Esophagus muscularis mucosa (tissue), 4 donors: ENCODE measurements at regions not wholly inside any gene's neighbourhood (a gene's known extent, or its start where the extent isn't known, plus 50 kb on each side); places are given as distances from the start of the nearest gene placed in this dataset.
A peak's percentile ranks its signal among the peaks of the same experiment; 100 is the strongest.
"Not testable (repeated sequence)": the region's sequence is repeated elsewhere in the genome, so short reads cannot be mapped to it uniquely, and the experiment has no call there.

Experiments used
- DNase-seq: peaks from one replicate; pipeline ENCODE4 v3.0.0-alpha.2; 2017; ENCODE audit errors: extremely low spot score
- H3K27ac ChIP-seq, 4 donors: fragments of 200-600 bp; sonication (generic); replicated peaks in 1 of 4; 1 replicate in 3 of 4; 2 replicates in 1 of 4; pipeline ENCODE4 v1.5.1; 2016 to 2019; ENCODE audit warnings: mild to moderate bottlenecking in 1 of 4
- H3K27me3 ChIP-seq, 4 donors: fragments of 200-600 bp; sonication (generic); one replicate each; pipeline versions ENCODE4 v1.5.1 to v1.6.0; 2016 to 2019
- H3K36me3 ChIP-seq, 4 donors: fragments of 200-600 bp; sonication (generic); one replicate each; pipeline ENCODE4 v1.5.1; 2016 to 2019
- H3K4me1 ChIP-seq, 4 donors: fragments of 200-600 bp; sonication (generic); one replicate each; pipeline ENCODE4 v1.5.1; 2016 to 2019
- H3K4me3 ChIP-seq, 4 donors: fragments of 200-600 bp; sonication (generic); 1 replicate in 2 of 4; 2 replicates in 2 of 4; pipeline ENCODE4 v1.5.1; 2016 to 2019; ENCODE audit warnings: mild to moderate bottlenecking in 4 of 4, moderate library complexity in 1 of 4
- H3K9me3 ChIP-seq, 4 donors: fragments of 200-600 bp; sonication (generic); 1 replicate in 3 of 4; 2 replicates in 1 of 4; pipeline ENCODE4 v1.5.1; 2016 to 2019
- EP300 ChIP-seq: sonication (generic); formaldehyde crosslinking; IDR thresholded peaks from one replicate; pipeline ENCODE4 v1.6.1; 2017; ENCODE audit warnings: antibody characterized with exemption
- POLR2A ChIP-seq: fragments of 450-650 bp; IDR thresholded peaks from one replicate; pipeline ENCODE4 v1.6.1; 2017; ENCODE audit warnings: antibody characterized with exemption, moderate library complexity, mild to moderate bottlenecking, low read depth
- POLR2AphosphoS5 ChIP-seq, 2 donors: sonication (generic); formaldehyde crosslinking; IDR thresholded peaks; one replicate each; pipeline ENCODE4 v1.6.1; 2017; ENCODE audit warnings: antibody characterized with exemption in 2 of 2
- WGBS: methylation state at CpG from one replicate; pipeline ENCODE4 v1.1.5; 2018; 5-methylcytosine and 5-hydroxymethylcytosine counted together
- intact Hi-C: fragments of 100-400 bp; cut with DNase I; formaldehyde crosslinking; loops from one replicate; pipeline ENCODE4 v1.15.1; 2023
- TF ChIP-seq, protein P1 (sequence below), 3 experiments: fragments of 200-600 bp in 2 of 3; fragments of 450-650 bp in 1 of 3; sonication (generic) in 2 of 3; IDR thresholded peaks; one replicate each; pipeline ENCODE4 v1.5.1; 2017 to 2019; ENCODE audit warnings: antibody characterized with exemption in 3 of 3, mild to moderate bottlenecking in 2 of 3, moderate library complexity in 1 of 3

GRCh38 chr7:106713452-106713851, 52.5 kb upstream of the CCDC71L start:
- 75% methylated on average over 1 of the region's 1 CpG for WGBS

DNA sequence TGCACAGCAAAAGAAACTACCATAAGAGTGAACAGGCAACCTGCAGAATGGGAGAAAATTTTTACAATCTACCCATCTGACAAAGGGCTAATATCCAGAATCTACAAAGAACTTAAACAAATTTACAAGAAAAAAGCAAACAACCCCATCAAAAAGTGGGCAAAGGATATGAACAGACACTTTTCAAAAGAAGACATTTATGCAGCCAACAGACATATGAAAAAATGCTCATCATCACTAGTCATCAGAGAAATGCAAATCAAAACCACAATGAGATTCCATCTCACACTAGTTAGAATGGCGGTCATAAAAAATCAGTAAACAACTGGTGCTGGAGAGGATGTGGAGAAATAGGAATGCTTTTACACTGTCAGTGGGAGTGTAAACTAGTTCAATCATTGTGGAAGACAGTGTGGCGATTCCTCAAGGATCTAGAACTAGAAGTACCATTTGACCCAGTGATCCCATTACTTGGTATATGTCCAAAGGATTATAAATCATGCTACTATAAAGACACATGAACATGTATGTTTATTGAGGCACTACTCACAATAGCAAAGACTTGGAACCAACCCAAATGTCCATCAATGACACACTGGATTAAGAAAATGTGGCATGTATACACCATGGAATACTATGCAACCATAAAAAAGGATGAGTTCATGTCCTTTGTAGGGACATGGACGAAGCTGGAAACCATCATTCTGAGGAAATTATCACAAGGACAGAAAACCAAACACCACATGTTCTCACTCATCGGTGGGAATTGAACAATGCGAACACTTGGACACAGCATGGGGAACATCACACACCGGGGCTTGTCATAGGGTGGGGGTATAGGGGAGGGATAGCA, 53.9 kb upstream of the CCDC71L start:
- H3K9me3 ChIP-seq, H3K36me3 ChIP-seq, H3K27me3 ChIP-seq, DNase-seq, H3K27ac ChIP-seq, H3K4me3 ChIP-seq, intact Hi-C loops: not testable (repeated sequence)
- H3K4me1 ChIP-seq: peaks cover 0 to 15% (median 5%) of the 10 kb centered on the region in 4 donors
- 94% methylated on average over 6 of the region's 6 CpGs for WGBS

More at GRCh38 chr7:106713452-106713851, 52.5 kb upstream of the CCDC71L start:
- H3K27me3 ChIP-seq, H3K27ac ChIP-seq, H3K36me3 ChIP-seq, H3K4me3 ChIP-seq, DNase-seq, intact Hi-C loops, H3K9me3 ChIP-seq: not testable (repeated sequence)
- peaks cover 0 to 11% (median 3%) of the 10 kb centered on the region in 4 donors for H3K4me1 ChIP-seq

DNA sequence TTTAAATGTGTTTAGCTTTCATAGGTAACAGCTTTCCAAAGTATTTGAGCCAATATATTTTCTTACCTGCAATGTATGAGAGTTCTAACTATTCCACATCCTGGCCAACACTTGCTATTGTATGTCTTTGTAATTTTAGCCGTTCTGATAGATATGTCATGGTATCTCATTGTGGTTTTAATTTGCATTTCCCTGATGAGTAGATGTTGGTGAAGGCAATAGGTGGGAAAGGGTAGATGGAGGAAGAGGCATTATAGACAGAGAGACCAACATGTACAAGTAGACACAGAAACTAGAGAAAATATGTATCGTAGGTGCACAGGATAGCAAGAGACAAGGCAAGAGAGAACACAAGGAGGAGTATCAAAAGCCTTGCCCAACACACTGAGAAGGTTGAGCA, 54.8 kb upstream of the CCDC71L start:
- no peak overlapping the region for H3K4me3 ChIP-seq
- intact Hi-C loops: no loop called here
- H3K4me1 ChIP-seq: peaks cover 0 to 15% (median 5%) of the 10 kb centered on the region in 4 donors
- H3K27ac ChIP-seq: no peak overlapping the region
- H3K9me3 ChIP-seq: no peaks in the 10 kb centered on the region
- 93% methylated on average over 2 of the region's 2 CpGs for WGBS
- no peaks in the 10 kb centered on the region for H3K36me3 ChIP-seq
- no peak for DNase-seq
- no peaks in the 10 kb centered on the region for H3K27me3 ChIP-seq
- TF ChIP-seq EP300: no peak
- TF ChIP-seq, protein P1, sequence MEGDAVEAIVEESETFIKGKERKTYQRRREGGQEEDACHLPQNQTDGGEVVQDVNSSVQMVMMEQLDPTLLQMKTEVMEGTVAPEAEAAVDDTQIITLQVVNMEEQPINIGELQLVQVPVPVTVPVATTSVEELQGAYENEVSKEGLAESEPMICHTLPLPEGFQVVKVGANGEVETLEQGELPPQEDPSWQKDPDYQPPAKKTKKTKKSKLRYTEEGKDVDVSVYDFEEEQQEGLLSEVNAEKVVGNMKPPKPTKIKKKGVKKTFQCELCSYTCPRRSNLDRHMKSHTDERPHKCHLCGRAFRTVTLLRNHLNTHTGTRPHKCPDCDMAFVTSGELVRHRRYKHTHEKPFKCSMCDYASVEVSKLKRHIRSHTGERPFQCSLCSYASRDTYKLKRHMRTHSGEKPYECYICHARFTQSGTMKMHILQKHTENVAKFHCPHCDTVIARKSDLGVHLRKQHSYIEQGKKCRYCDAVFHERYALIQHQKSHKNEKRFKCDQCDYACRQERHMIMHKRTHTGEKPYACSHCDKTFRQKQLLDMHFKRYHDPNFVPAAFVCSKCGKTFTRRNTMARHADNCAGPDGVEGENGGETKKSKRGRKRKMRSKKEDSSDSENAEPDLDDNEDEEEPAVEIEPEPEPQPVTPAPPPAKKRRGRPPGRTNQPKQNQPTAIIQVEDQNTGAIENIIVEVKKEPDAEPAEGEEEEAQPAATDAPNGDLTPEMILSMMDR (IDR thresholded peaks at IDR 0.05): no peak
- no peak for TF ChIP-seq POLR2A
- no peak for TF ChIP-seq POLR2AphosphoS5 (IDR thresholded peaks at IDR 0.05)

DNA sequence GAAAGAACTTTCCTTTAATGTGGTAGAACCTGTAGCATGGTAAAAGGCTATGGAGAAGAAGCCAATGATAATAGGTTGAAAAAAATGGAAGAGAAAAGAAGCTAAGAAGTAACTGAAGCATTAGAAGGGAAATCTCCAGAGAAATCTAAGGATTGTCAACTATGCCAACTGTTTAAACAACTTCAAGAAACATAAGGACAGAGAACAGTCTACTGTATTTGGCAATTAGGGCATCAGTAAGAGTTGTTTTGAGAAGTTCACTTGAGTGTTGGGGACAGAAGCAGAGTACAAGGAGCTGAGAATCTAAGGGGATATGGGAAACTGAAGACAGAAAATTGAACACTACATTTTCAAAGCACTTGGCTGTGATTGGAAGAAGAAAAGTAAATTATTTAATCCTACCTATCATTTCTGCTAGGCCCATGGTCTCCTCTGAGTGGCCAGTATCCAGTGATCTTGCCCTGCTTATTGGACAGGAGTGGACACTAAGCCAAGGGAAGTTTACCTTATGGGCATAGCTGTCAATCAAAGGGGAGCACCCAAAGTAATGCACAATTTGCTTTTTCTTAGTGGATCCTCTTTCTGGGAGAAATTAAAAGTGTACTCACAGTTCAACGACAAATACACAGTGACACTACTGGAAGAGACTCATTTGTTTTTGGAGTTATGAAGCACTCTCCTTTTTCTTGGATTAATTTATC, 56.4 kb upstream of the CCDC71L start:
- no peaks in the 10 kb centered on the region for H3K9me3 ChIP-seq
- 56% methylated on average over 1 of the region's 1 CpG for WGBS
- H3K27me3 ChIP-seq: no peaks in the 10 kb centered on the region
- H3K27ac ChIP-seq: peak overlapping the region in 2 of 4 donors; percentile 7 to 27
- no peak for DNase-seq
- H3K4me3 ChIP-seq: no peak overlapping the region
- no peaks in the 10 kb centered on the region for H3K36me3 ChIP-seq
- intact Hi-C loops: no loop called here
- H3K4me1 ChIP-seq: peaks cover 0 to 15% (median 5%) of the 10 kb centered on the region in 4 donors
- TF ChIP-seq, protein P1 (IDR thresholded peaks at IDR 0.05): no peak
- no peak for TF ChIP-seq POLR2A
- no peak for TF ChIP-seq POLR2AphosphoS5 (IDR thresholded peaks at IDR 0.05)
- no peak for TF ChIP-seq EP300

DNA sequence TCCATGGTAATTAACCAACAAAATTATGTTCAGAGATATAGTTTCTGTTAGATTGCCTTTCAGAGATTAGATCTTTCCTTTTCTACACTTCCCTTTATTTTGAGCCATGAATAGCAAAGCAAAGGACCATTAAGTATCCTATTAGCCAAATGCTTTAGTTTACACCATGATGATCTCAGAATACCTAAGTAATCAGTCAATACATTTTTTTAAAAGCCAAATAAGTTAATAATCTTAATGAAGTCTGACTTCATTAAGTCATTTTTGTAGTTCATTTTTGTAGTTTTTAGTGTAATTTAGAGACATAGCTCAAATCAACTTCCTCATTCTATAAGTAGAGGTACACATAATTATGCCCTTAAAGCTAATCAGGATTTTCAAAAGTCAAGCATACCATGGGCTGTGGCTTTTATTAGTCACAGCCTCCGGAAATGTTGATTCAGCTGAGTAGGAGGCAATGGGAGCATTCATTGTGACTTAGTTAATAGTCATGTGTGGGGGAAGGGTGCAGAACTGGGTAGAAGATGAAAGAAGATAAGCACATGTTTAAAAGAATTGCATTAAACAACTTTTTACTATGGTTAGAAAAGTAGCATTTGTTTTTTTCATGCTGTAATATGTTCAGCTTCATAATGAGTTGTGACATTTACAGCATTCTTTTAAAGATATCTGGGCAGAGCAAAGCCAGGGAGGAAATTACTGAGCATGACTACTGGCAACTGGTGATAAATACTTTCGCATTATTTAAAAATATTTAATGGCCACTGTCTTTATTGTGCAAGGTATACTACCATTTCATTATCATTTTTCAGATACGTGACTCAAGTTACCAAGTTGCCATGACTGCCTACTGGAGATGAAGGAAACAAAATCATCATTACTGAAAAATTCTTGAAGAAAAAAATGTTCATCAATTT, 57.3 kb upstream of the CCDC71L start:
- H3K27me3 ChIP-seq: no peaks in the 10 kb centered on the region
- DNase-seq: no peak
- no peaks in the 10 kb centered on the region for H3K9me3 ChIP-seq
- peak overlapping the region in 2 of 4 donors; percentile 7 to 27 for H3K27ac ChIP-seq
- H3K4me3 ChIP-seq: no peak overlapping the region
- TF ChIP-seq POLR2AphosphoS5 (IDR thresholded peaks at IDR 0.05): peak in 1 of 2 donors; percentile 21
- TF ChIP-seq EP300: no peak
- H3K36me3 ChIP-seq: no peaks in the 10 kb centered on the region
- WGBS: 45% methylated on average over 3 of the region's 3 CpGs
- intact Hi-C loops: no loop called here
- peaks cover 0 to 15% (median 5%) of the 10 kb centered on the region in 4 donors for H3K4me1 ChIP-seq

GRCh38 chr7:106720641-106721040, 59.7 kb upstream of the CCDC71L start:
- Histone ChIP-seq H3K4me3 (no peak overlapping the region), H3K27ac (no peak overlapping the region), H3K27me3 (no peaks in the 10 kb centered on the region), H3K36me3 (no peaks in the 10 kb centered on the region), H3K9me3 (no peaks in the 10 kb centered on the region), H3K4me1 (peaks cover 0 to 15% (median 5%) of the 10 kb centered on the region in 4 donors)
- intact Hi-C loops: no loop called here
- no peak for DNase-seq
- TF ChIP-seq POLR2A: no peak
- TF ChIP-seq, protein P1 (IDR thresholded peaks at IDR 0.05): no peak
- TF ChIP-seq EP300: no peak
- no peak for TF ChIP-seq POLR2AphosphoS5 (IDR thresholded peaks at IDR 0.05)
- 56% methylated on average over 2 of the region's 2 CpGs for whole genome bisulfite sequencing
